WTC11 (cell line): ENCODE measurements at regions not wholly inside any gene's neighbourhood (a gene's known extent, or its start where the extent isn't known, plus 50 kb on each side); places are given as distances from the start of the nearest gene placed in this dataset.

Source experiments
- ESRRA ChIP-seq: sonication (generic); formaldehyde crosslinking; IDR thresholded peaks from 2 replicates; pipeline ENCODE4 v1.8.1; 2022; ENCODE audit warnings: mild to moderate bottlenecking, missing genetic modification reagents, borderline replicate concordance
- KAT7 ChIP-seq: sonication (generic); formaldehyde crosslinking; IDR thresholded peaks from 2 replicates; pipeline ENCODE4 v1.8.1; 2023; ENCODE audit warnings: missing genetic modification reagents, mild to moderate bottlenecking, borderline replicate concordance
- NFE2L1 ChIP-seq: sonication (generic); formaldehyde crosslinking; IDR thresholded peaks from 2 replicates; pipeline ENCODE4 v1.8.1; 2023; ENCODE audit warnings: missing genetic modification reagents
- NR2C2 ChIP-seq: sonication (generic); formaldehyde crosslinking; IDR thresholded peaks from 2 replicates; pipeline ENCODE4 v1.8.0; 2022; ENCODE audit warnings: mild to moderate bottlenecking, missing genetic modification reagents
- SMAD3 ChIP-seq: sonication (generic); formaldehyde crosslinking; IDR thresholded peaks from 2 replicates; pipeline ENCODE4 v1.8.0; 2022; ENCODE audit warnings: missing genetic modification reagents, mild to moderate bottlenecking, borderline replicate concordance
- ZNF138 ChIP-seq: sonication (generic); formaldehyde crosslinking; conservative IDR thresholded peaks from 2 replicates; pipeline ENCODE4 v1.8.1; 2022; ENCODE audit warnings: mild to moderate bottlenecking, moderate library complexity, missing genetic modification reagents
- ZNF263 ChIP-seq: sonication (generic); formaldehyde crosslinking; IDR thresholded peaks from 2 replicates; pipeline ENCODE4 v1.8.1; 2022; ENCODE audit warnings: low read depth, mild to moderate bottlenecking, moderate library complexity, missing genetic modification reagents
- TF ChIP-seq, protein P1 (sequence below): fragments of 200-600 bp; IDR thresholded peaks from 2 replicates; pipeline ENCODE4 v1.8.0; 2022; ENCODE audit warnings: antibody characterized with exemption
- TF ChIP-seq, protein P2 (sequence below): sonication (generic); formaldehyde crosslinking; IDR thresholded peaks from 2 replicates; pipeline ENCODE4 v1.8.1; 2023; ENCODE audit warnings: mild to moderate bottlenecking, missing genetic modification reagents
- TF ChIP-seq, protein P3 (sequence below): sonication (generic); formaldehyde crosslinking; IDR thresholded peaks from 2 replicates; pipeline ENCODE4 v1.8.0; 2022; ENCODE audit warnings: mild to moderate bottlenecking, missing genetic modification reagents
- TF ChIP-seq, protein P4 (sequence below): sonication (generic); formaldehyde crosslinking; IDR thresholded peaks from 2 replicates; pipeline ENCODE4 v1.8.1; 2022; ENCODE audit warnings: low read depth, missing genetic modification reagents, borderline replicate concordance
- TF ChIP-seq, protein P5 (sequence below): sonication (generic); formaldehyde crosslinking; IDR thresholded peaks from 2 replicates; pipeline ENCODE4 v1.8.1; 2023; ENCODE audit warnings: mild to moderate bottlenecking, missing genetic modification reagents, moderate library complexity
- TF ChIP-seq, protein P6 (sequence below): sonication (generic); formaldehyde crosslinking; IDR thresholded peaks from 2 replicates; pipeline ENCODE4 v1.8.1; 2022; ENCODE audit warnings: missing genetic modification reagents, borderline replicate concordance

DNA sequence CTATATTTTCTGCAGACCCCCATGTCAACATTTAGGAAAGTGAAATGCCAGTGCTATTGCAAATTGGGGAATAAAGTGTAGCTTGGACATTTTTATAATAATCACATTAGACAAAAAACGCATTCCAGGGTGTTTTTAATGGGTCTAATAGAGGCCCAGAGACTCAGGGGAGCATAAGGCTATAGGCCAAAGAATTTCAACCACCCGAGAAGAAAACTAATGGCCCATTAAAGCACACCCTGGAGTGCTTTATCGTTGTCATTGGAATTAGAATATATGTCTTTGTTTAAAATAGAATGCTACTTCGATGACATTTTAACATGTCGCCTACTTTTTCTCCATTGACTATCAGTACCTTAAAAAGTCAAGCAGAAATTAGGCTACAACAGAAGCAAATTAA lies 414.1 kb upstream of the CDH8 start:
- TF ChIP-seq NR2C2 (no peak), ZNF138 (CRISPR knock-in tag) (no peak), ESRRA (no peak), KAT7 (CRISPR knock-in tag) (no peak), NFE2L1 (no peak), ZNF263 (CRISPR knock-in tag) (no peak), SMAD3 (CRISPR knock-in tag) (no peak)
- TF ChIP-seq, protein P1, sequence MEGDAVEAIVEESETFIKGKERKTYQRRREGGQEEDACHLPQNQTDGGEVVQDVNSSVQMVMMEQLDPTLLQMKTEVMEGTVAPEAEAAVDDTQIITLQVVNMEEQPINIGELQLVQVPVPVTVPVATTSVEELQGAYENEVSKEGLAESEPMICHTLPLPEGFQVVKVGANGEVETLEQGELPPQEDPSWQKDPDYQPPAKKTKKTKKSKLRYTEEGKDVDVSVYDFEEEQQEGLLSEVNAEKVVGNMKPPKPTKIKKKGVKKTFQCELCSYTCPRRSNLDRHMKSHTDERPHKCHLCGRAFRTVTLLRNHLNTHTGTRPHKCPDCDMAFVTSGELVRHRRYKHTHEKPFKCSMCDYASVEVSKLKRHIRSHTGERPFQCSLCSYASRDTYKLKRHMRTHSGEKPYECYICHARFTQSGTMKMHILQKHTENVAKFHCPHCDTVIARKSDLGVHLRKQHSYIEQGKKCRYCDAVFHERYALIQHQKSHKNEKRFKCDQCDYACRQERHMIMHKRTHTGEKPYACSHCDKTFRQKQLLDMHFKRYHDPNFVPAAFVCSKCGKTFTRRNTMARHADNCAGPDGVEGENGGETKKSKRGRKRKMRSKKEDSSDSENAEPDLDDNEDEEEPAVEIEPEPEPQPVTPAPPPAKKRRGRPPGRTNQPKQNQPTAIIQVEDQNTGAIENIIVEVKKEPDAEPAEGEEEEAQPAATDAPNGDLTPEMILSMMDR = no peak
- TF ChIP-seq, protein P2, sequence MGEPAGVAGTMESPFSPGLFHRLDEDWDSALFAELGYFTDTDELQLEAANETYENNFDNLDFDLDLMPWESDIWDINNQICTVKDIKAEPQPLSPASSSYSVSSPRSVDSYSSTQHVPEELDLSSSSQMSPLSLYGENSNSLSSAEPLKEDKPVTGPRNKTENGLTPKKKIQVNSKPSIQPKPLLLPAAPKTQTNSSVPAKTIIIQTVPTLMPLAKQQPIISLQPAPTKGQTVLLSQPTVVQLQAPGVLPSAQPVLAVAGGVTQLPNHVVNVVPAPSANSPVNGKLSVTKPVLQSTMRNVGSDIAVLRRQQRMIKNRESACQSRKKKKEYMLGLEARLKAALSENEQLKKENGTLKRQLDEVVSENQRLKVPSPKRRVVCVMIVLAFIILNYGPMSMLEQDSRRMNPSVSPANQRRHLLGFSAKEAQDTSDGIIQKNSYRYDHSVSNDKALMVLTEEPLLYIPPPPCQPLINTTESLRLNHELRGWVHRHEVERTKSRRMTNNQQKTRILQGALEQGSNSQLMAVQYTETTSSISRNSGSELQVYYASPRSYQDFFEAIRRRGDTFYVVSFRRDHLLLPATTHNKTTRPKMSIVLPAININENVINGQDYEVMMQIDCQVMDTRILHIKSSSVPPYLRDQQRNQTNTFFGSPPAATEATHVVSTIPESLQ (CRISPR knock-in tag) = no peak
- TF ChIP-seq, protein P3, sequence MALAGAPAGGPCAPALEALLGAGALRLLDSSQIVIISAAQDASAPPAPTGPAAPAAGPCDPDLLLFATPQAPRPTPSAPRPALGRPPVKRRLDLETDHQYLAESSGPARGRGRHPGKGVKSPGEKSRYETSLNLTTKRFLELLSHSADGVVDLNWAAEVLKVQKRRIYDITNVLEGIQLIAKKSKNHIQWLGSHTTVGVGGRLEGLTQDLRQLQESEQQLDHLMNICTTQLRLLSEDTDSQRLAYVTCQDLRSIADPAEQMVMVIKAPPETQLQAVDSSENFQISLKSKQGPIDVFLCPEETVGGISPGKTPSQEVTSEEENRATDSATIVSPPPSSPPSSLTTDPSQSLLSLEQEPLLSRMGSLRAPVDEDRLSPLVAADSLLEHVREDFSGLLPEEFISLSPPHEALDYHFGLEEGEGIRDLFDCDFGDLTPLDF (CRISPR knock-in tag) = no peak
- TF ChIP-seq, protein P4, sequence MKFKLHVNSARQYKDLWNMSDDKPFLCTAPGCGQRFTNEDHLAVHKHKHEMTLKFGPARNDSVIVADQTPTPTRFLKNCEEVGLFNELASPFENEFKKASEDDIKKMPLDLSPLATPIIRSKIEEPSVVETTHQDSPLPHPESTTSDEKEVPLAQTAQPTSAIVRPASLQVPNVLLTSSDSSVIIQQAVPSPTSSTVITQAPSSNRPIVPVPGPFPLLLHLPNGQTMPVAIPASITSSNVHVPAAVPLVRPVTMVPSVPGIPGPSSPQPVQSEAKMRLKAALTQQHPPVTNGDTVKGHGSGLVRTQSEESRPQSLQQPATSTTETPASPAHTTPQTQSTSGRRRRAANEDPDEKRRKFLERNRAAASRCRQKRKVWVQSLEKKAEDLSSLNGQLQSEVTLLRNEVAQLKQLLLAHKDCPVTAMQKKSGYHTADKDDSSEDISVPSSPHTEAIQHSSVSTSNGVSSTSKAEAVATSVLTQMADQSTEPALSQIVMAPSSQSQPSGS = no peak
- TF ChIP-seq, protein P5, sequence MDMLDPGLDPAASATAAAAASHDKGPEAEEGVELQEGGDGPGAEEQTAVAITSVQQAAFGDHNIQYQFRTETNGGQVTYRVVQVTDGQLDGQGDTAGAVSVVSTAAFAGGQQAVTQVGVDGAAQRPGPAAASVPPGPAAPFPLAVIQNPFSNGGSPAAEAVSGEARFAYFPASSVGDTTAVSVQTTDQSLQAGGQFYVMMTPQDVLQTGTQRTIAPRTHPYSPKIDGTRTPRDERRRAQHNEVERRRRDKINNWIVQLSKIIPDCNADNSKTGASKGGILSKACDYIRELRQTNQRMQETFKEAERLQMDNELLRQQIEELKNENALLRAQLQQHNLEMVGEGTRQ (CRISPR knock-in tag) = no peak
- TF ChIP-seq, protein P6, sequence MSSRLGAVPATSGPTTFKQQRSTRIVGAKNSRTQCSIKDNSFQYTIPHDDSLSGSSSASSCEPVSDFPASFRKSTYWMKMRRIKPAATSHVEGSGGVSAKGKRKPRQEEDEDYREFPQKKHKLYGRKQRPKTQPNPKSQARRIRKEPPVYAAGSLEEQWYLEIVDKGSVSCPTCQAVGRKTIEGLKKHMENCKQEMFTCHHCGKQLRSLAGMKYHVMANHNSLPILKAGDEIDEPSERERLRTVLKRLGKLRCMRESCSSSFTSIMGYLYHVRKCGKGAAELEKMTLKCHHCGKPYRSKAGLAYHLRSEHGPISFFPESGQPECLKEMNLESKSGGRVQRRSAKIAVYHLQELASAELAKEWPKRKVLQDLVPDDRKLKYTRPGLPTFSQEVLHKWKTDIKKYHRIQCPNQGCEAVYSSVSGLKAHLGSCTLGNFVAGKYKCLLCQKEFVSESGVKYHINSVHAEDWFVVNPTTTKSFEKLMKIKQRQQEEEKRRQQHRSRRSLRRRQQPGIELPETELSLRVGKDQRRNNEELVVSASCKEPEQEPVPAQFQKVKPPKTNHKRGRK (CRISPR knock-in tag) = no peak
